Ovary (tissue), 3 donors: ENCODE measurements at regions not wholly inside any gene's neighbourhood (a gene's known extent, or its start where the extent isn't known, plus 50 kb on each side); places are given as distances from the start of the nearest gene placed in this dataset.

Experiments used
- CTCF ChIP-seq, 3 donors: fragments of 450-650 bp in 2 of 3; fragments of 200-600 bp in 1 of 3; IDR thresholded peaks; one replicate each; pipeline versions ENCODE4 v1.5.1 to v1.8.0; 2016 to 2022; ENCODE audit warnings: antibody characterized with exemption in 3 of 3, mild to moderate bottlenecking in 1 of 3
- EP300 ChIP-seq: sonication (generic); formaldehyde crosslinking; IDR thresholded peaks from one replicate; pipeline ENCODE4 v1.6.1; 2017; ENCODE audit warnings: antibody characterized with exemption
- POLR2A ChIP-seq: fragments of 450-650 bp; IDR thresholded peaks from one replicate; pipeline ENCODE4 v1.6.1; 2017; ENCODE audit warnings: antibody characterized with exemption, mild to moderate bottlenecking, moderate library complexity
- donor health status: DM: no; HTN: no; CAD: no.

- TF ChIP-seq CTCF (IDR thresholded peaks at IDR 0.05) (no peak), POLR2A (no peak), EP300 (no peak)
Observed at GRCh38 chr5:144538845-144539244, 368.2 kb downstream of the KCTD16 start.
